RPMI8226 (cell line): ENCODE measurements at regions not wholly inside any gene's neighbourhood (a gene's known extent, or its start where the extent isn't known, plus 50 kb on each side); places are given as distances from the start of the nearest gene placed in this dataset.
"Not testable (repeated sequence)": the region's sequence is repeated elsewhere in the genome, so short reads cannot be mapped to it uniquely, and the experiment has no call there.

Source experiments
- DNase-seq: peaks from one replicate; pipeline ENCODE4 v3.0.0-alpha.2; 2015

GRCh38 chr16:21422824-21423223 lies 144.7 kb upstream of the CRYM start:
- not testable (repeated sequence) for DNase-seq

GRCh38 chr16:21404699-21405098 lies 126.6 kb upstream of the CRYM start:
- not testable (repeated sequence) for DNase-seq

- DNase-seq, result not testable (repeated sequence)
Measured at GRCh38 chr16:21397866-21398265, 119.8 kb upstream of the CRYM start.

- not testable (repeated sequence) for DNase-seq
Measured at GRCh38 chr16:21396545-21396944, 118.5 kb upstream of the CRYM start.

- not testable (repeated sequence) for DNase-seq
Measured at GRCh38 chr16:21390634-21391033, 112.5 kb upstream of the CRYM start.

- not testable (repeated sequence) for DNase-seq
Measured at GRCh38 chr16:21389860-21390259, 111.8 kb upstream of the CRYM start.

GRCh38 chr16:21387757-21388156 lies 109.7 kb upstream of the CRYM start:
- not testable (repeated sequence) for DNase-seq

GRCh38 chr16:21386201-21386915 lies 108.3 kb upstream of the CRYM start:
- not testable (repeated sequence) for DNase-seq

- DNase-seq, result not testable (repeated sequence)
Measured at GRCh38 chr16:21383682-21384081, 105.6 kb upstream of the CRYM start.

- not testable (repeated sequence) for DNase-seq
Measured at GRCh38 chr16:21379645-21380044, 101.6 kb upstream of the CRYM start.

- not testable (repeated sequence) for DNase-seq
Measured at GRCh38 chr16:21376196-21376899, 98.3 kb upstream of the CRYM start.

GRCh38 chr16:21375334-21375733 lies 97.2 kb upstream of the CRYM start:
- DNase-seq, result not testable (repeated sequence)

GRCh38 chr16:21373454-21373853 lies 95.4 kb upstream of the CRYM start:
- DNase-seq, result not testable (repeated sequence)

- not testable (repeated sequence) for DNase-seq
Measured at GRCh38 chr16:21372862-21373261, 94.8 kb upstream of the CRYM start.

GRCh38 chr16:21372162-21372835 lies 94.2 kb upstream of the CRYM start:
- DNase-seq, result not testable (repeated sequence)

GRCh38 chr16:21370791-21371190 lies 92.7 kb upstream of the CRYM start:
- not testable (repeated sequence) for DNase-seq

- not testable (repeated sequence) for DNase-seq
Measured at GRCh38 chr16:21368973-21369942, 91.2 kb upstream of the CRYM start.

- DNase-seq, result not testable (repeated sequence)
Measured at GRCh38 chr16:21367733-21368421, 89.8 kb upstream of the CRYM start.

- not testable (repeated sequence) for DNase-seq
Measured at GRCh38 chr16:21366998-21367397, 88.9 kb upstream of the CRYM start.

- not testable (repeated sequence) for DNase-seq
Measured at GRCh38 chr16:21365541-21365940, 87.5 kb upstream of the CRYM start.

- not testable (repeated sequence) for DNase-seq
Measured at GRCh38 chr16:21363550-21364223, 85.6 kb upstream of the CRYM start.
